GM12878 (cell line): ENCODE measurements at regions not wholly inside any gene's neighbourhood (a gene's known extent, or its start where the extent isn't known, plus 50 kb on each side); places are given as distances from the start of the nearest gene placed in this dataset.

Experiments used
- BHLHE40 ChIP-seq, 2 experiments: fragments of 450-650 bp in 1 of 2; IDR thresholded peaks; 2 replicates each; pipeline ENCODE4 v1.6.1; 2011 to 2017; ENCODE audit warnings: low read depth in 2 of 2, borderline replicate concordance in 1 of 2, improper control_type of control experiment in 1 of 2, low read length in 1 of 2, mild to moderate bottlenecking in 1 of 2
- ETV6 ChIP-seq, 2 experiments: fragments of 450-650 bp in 1 of 2; IDR thresholded peaks in 1 of 2; conservative IDR thresholded peaks in 1 of 2; 2 replicates each; pipeline ENCODE4 v1.6.1; 2014; ENCODE audit warnings: antibody characterized with exemption in 1 of 2, borderline replicate concordance in 1 of 2, low read depth in 1 of 2, mild to moderate bottlenecking in 1 of 2, moderate library complexity in 1 of 2
- EZH2 ChIP-seq: IDR thresholded peaks from 2 replicates; pipeline ENCODE4 v1.6.1; 2012; ENCODE audit warnings: low read depth, mild to moderate bottlenecking, control low read depth, inconsistent platforms, low read length, borderline replicate concordance; ENCODE audit not compliant: control insufficient read depth
- FOXK2 ChIP-seq: fragments of 450-650 bp; IDR thresholded peaks from 2 replicates; pipeline ENCODE4 v1.6.1; 2017; ENCODE audit warnings: mild to moderate bottlenecking, moderate library complexity
- POLR2AphosphoS5 ChIP-seq: IDR thresholded peaks from 2 replicates; pipeline ENCODE4 v1.6.1; 2011; ENCODE audit warnings: mild to moderate bottlenecking, low read length, inconsistent platforms
- TAF1 ChIP-seq: IDR thresholded peaks from 2 replicates; pipeline ENCODE4 v1.6.1; 2011; ENCODE audit warnings: mild to moderate bottlenecking, low read depth, low read length, borderline replicate concordance
- TF ChIP-seq, protein P1 (sequence below): fragments of 450-650 bp; IDR thresholded peaks from 2 replicates; pipeline ENCODE4 v1.6.1; 2017; ENCODE audit warnings: mild to moderate bottlenecking, moderate library complexity
- TF ChIP-seq, protein P2 (sequence below): IDR thresholded peaks from 2 replicates; pipeline ENCODE4 v1.6.1; 2011; ENCODE audit warnings: borderline replicate concordance, low read depth, mild to moderate bottlenecking, moderate library complexity, mixed read lengths, low read length; ENCODE audit not compliant: insufficient read depth; ENCODE audit errors: extremely low read length

DNA sequence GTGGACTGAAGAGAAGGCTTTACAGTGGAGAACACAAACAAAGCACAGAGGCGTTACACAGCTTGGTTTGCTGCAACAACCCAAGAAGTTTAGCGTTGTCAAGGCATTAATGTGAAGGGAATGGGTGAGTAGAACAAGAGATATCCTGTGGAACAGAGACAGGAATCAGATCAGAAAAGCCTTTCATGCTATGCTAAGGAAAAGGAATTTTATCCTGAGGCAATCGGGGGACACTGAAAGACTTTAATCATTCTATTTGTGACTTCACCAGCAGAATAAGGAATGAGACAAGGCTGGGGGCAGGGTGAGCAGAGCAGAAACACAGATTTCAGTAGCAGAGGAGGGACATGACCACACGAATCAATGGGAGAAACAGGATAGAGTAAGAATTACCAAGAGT, 600.7 kb downstream of the IRS1 start:
- TF ChIP-seq POLR2AphosphoS5: no peak
- no peak for TF ChIP-seq BHLHE40 (IDR thresholded peaks at IDR 0.05; ENCODE audit: borderline replicate concordance in 1 of 2, low read depth in 2 of 2, low read length in 1 of 2)
- TF ChIP-seq EZH2: no peak
- TF ChIP-seq, protein P1, sequence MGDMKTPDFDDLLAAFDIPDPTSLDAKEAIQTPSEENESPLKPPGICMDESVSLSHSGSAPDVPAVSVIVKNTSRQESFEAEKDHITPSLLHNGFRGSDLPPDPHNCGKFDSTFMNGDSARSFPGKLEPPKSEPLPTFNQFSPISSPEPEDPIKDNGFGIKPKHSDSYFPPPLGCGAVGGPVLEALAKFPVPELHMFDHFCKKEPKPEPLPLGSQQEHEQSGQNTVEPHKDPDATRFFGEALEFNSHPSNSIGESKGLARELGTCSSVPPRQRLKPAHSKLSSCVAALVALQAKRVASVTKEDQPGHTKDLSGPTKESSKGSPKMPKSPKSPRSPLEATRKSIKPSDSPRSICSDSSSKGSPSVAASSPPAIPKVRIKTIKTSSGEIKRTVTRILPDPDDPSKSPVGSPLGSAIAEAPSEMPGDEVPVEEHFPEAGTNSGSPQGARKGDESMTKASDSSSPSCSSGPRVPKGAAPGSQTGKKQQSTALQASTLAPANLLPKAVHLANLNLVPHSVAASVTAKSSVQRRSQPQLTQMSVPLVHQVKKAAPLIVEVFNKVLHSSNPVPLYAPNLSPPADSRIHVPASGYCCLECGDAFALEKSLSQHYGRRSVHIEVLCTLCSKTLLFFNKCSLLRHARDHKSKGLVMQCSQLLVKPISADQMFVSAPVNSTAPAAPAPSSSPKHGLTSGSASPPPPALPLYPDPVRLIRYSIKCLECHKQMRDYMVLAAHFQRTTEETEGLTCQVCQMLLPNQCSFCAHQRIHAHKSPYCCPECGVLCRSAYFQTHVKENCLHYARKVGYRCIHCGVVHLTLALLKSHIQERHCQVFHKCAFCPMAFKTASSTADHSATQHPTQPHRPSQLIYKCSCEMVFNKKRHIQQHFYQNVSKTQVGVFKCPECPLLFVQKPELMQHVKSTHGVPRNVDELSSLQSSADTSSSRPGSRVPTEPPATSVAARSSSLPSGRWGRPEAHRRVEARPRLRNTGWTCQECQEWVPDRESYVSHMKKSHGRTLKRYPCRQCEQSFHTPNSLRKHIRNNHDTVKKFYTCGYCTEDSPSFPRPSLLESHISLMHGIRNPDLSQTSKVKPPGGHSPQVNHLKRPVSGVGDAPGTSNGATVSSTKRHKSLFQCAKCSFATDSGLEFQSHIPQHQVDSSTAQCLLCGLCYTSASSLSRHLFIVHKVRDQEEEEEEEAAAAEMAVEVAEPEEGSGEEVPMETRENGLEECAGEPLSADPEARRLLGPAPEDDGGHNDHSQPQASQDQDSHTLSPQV: no peak
- no peak for TF ChIP-seq TAF1
- TF ChIP-seq, protein P2, sequence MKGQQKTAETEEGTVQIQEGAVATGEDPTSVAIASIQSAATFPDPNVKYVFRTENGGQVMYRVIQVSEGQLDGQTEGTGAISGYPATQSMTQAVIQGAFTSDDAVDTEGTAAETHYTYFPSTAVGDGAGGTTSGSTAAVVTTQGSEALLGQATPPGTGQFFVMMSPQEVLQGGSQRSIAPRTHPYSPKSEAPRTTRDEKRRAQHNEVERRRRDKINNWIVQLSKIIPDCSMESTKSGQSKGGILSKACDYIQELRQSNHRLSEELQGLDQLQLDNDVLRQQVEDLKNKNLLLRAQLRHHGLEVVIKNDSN: no peak
- TF ChIP-seq FOXK2: no peak
- no peak for TF ChIP-seq ETV6 (conservative IDR thresholded peaks at IDR 0.05 in 1 of 2, IDR thresholded peaks at IDR 0.05 in 1 of 2; ENCODE audit: borderline replicate concordance in 1 of 2, low read depth in 1 of 2)
